Cardiac muscle cell (in vitro differentiated cells and primary cell): ENCODE measurements at regions not wholly inside any gene's neighbourhood (a gene's known extent, or its start where the extent isn't known, plus 50 kb on each side); places are given as distances from the start of the nearest gene placed in this dataset.

Source experiments
- DNase-seq, 2 donors: peaks; one replicate each; pipeline versions ENCODE4 v3.0.0 to v3.0.0-alpha.2; 2010 to 2017; ENCODE audit warnings: low read depth in 1 of 2, low spot score in 1 of 2
- H3K27ac ChIP-seq: fragments of 200-600 bp; sonication (generic); 2 replicates; pipeline ENCODE4 v1.5.1; 2016
- H3K27me3 ChIP-seq: fragments of 200-600 bp; sonication (generic); 2 replicates; pipeline ENCODE4 v1.6.0; 2016; ENCODE audit warnings: control low read depth
- H3K36me3 ChIP-seq: fragments of 200-600 bp; sonication (generic); 2 replicates; pipeline ENCODE4 v1.5.1; 2016; ENCODE audit warnings: control low read depth
- H3K4me1 ChIP-seq: fragments of 200-600 bp; sonication (generic); 2 replicates; pipeline ENCODE4 v1.8.1; 2017; ENCODE audit warnings: low read depth, mild to moderate bottlenecking, mixed run types
- H3K4me3 ChIP-seq: fragments of 200-600 bp; sonication (generic); 2 replicates; pipeline ENCODE4 v1.5.1; 2016; ENCODE audit warnings: mild to moderate bottlenecking
- H3K9me3 ChIP-seq: fragments of 200-600 bp; sonication (generic); 2 replicates; pipeline ENCODE4 v1.5.1; 2017; ENCODE audit warnings: low read depth, mild to moderate bottlenecking, control low read depth
- TF ChIP-seq, protein P1 (sequence below): IDR thresholded peaks from 2 replicates; pipeline ENCODE4 v1.5.1; 2012; ENCODE audit warnings: low read depth, mild to moderate bottlenecking, low read length

DNA sequence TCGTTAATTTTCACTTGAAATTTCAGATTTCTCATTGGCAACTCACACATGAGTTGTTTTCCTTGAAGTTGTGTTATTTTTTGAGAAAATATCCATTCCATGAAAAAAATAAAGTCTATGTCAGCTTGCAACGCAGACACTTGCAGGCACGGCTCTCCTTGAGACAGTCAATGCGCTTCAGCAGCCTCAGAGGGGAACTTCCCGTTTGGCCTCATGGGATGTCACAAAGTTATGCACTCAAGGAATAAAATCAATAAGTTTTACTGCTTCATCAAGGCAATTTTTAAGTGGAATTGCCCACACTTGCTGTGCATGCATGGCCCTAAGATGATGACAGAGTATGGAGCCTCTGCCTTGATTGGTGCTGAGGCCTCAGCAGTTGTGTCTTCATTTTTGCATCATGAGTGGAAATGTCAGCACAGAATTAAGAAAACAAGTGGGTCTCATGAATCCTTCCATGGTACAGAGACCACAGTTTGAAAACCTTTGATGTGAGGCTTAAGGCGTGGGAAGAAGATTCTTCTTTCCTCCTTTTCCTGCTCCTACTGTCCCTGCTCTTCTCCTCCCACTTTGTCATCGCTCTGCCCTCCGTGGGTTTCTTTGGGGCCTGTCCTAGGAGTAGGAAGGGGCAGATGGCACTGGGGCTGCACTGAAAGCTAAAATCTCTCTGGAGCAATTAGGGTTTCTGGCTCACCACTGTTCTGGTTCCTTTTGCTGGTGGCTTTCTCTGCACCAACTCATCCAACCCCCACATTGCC lies 509.0 kb upstream of the B3GAT1 start:
- no peaks in the 10 kb centered on the region for H3K36me3 ChIP-seq
- no peaks in the 10 kb centered on the region for H3K9me3 ChIP-seq
- H3K27ac ChIP-seq, result no peak overlapping the region
- no peaks in the 10 kb centered on the region for H3K27me3 ChIP-seq
- no peak for DNase-seq
- TF ChIP-seq, protein P1, sequence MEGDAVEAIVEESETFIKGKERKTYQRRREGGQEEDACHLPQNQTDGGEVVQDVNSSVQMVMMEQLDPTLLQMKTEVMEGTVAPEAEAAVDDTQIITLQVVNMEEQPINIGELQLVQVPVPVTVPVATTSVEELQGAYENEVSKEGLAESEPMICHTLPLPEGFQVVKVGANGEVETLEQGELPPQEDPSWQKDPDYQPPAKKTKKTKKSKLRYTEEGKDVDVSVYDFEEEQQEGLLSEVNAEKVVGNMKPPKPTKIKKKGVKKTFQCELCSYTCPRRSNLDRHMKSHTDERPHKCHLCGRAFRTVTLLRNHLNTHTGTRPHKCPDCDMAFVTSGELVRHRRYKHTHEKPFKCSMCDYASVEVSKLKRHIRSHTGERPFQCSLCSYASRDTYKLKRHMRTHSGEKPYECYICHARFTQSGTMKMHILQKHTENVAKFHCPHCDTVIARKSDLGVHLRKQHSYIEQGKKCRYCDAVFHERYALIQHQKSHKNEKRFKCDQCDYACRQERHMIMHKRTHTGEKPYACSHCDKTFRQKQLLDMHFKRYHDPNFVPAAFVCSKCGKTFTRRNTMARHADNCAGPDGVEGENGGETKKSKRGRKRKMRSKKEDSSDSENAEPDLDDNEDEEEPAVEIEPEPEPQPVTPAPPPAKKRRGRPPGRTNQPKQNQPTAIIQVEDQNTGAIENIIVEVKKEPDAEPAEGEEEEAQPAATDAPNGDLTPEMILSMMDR, result no peak
- H3K4me3 ChIP-seq, result no peak overlapping the region
- no peaks in the 10 kb centered on the region for H3K4me1 ChIP-seq

- Histone ChIP-seq H3K36me3 (no peaks in the 10 kb centered on the region), H3K27me3 (peaks cover 2% of the 10 kb centered on the region), H3K4me1 (no peaks in the 10 kb centered on the region), H3K9me3 (no peaks in the 10 kb centered on the region), H3K4me3 (no peak overlapping the region), H3K27ac (no peak overlapping the region)
- no peak for DNase-seq
- TF ChIP-seq, protein P1, result no peak
Measured at GRCh38 chr11:134916421-134917213, 504.6 kb upstream of the B3GAT1 start.

DNA sequence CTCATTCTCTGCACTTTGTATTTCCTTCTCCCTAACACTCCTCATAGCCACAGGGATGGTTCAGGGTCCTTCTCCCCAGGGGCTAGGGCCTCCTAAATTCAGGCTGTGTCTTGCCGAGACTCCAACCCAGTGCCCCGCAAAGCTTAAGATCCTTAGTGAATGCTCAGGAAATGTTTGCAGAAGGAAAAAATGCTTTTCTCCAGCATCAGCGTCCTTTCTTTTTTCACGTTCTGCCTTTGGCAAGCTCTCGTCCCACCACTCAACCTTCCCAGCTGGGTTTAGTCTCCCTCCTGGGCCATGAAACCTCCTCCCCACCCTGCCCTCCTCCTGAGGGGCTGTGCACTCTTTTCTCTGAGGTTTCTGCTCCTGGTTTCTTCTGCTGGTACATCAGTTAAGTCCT lies 503.8 kb upstream of the B3GAT1 start:
- Histone ChIP-seq H3K36me3 (no peaks in the 10 kb centered on the region), H3K27ac (no peak overlapping the region), H3K9me3 (no peaks in the 10 kb centered on the region), H3K27me3 (peaks cover 2% of the 10 kb centered on the region), H3K4me3 (no peak overlapping the region), H3K4me1 (no peaks in the 10 kb centered on the region)
- DNase-seq, result no peak
- TF ChIP-seq, protein P1, result no peak

- H3K36me3 ChIP-seq, result no peaks in the 10 kb centered on the region
- TF ChIP-seq, protein P1, result no peak
- H3K27ac ChIP-seq, result no peak overlapping the region
- peak in 1 of 2 donors; percentile 14 for DNase-seq
- no peak overlapping the region for H3K4me3 ChIP-seq
- H3K9me3 ChIP-seq, result no peaks in the 10 kb centered on the region
- no peaks in the 10 kb centered on the region for H3K4me1 ChIP-seq
- peaks cover 2% of the 10 kb centered on the region for H3K27me3 ChIP-seq
Measured at GRCh38 chr11:134915212-134915611, 503.2 kb upstream of the B3GAT1 start.

DNA sequence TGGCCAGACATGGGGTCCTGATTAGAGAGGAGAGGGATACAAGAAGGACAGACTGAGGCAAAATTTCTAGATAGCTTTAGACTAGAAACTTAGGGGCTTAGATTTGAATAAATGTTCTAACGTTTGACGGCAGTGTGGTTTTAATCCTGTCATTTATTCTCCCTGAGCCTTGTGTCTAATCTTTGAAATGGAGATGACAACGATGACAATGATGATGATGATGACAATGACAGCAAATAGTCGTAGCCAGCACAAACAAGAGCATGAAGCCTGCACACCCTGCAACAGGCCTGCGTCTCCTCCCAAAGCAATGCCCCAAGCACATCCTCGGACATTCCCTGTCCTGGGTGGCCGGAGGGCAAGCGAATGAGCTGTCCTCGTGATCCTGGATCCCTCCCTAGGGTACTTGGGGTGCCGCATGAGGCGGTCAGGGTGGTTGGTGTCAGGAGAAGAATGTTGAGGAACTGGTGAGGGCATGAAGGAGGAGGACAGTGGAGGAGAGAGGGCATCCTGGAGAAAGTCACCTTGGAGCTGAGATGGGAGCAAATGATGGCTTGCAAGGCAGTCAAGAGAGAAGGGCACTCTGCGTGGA lies 502.1 kb upstream of the B3GAT1 start:
- TF ChIP-seq, protein P1, result no peak
- H3K4me3 ChIP-seq, result no peak overlapping the region
- peaks cover 2% of the 10 kb centered on the region for H3K27me3 ChIP-seq
- no peak overlapping the region for H3K27ac ChIP-seq
- no peaks in the 10 kb centered on the region for H3K4me1 ChIP-seq
- no peaks in the 10 kb centered on the region for H3K36me3 ChIP-seq
- H3K9me3 ChIP-seq, result no peaks in the 10 kb centered on the region
- DNase-seq, result no peak
